ENCODE measurements at regions not wholly inside any gene's neighbourhood (a gene's known extent, or its start where the extent isn't known, plus 50 kb on each side); places are given as distances from the start of the nearest gene placed in this dataset.
"Not testable (repeated sequence)": the region's sequence is repeated elsewhere in the genome, so short reads cannot be mapped to it uniquely, and the experiment has no call there.

DNA sequence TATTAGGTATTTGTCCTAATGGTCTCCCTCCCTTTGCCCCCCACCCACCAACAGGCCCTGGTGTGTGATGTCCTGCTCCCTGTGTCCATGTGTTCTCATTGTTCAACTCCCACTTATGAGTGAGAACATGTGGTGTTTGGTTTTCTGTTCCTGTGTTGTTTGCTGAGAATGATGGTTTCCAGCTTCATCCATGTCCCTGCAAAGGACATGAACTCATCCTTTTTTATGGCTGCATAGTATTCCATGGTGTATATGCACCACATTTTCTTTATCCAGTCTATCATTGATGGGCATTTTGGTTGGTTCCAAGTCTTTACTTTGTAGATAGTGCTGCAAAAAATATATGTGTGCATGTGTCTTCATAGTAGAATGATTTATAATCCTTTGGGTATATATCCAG lies 81.4 kb upstream of the ZNF536 start:
- TF ChIP-seq CTCF, POLR2A (IDR thresholded peaks at IDR 0.05): not testable (repeated sequence)
